ENCODE measurements at regions not wholly inside any gene's neighbourhood (a gene's known extent, or its start where the extent isn't known, plus 50 kb on each side); places are given as distances from the start of the nearest gene placed in this dataset.

DNA sequence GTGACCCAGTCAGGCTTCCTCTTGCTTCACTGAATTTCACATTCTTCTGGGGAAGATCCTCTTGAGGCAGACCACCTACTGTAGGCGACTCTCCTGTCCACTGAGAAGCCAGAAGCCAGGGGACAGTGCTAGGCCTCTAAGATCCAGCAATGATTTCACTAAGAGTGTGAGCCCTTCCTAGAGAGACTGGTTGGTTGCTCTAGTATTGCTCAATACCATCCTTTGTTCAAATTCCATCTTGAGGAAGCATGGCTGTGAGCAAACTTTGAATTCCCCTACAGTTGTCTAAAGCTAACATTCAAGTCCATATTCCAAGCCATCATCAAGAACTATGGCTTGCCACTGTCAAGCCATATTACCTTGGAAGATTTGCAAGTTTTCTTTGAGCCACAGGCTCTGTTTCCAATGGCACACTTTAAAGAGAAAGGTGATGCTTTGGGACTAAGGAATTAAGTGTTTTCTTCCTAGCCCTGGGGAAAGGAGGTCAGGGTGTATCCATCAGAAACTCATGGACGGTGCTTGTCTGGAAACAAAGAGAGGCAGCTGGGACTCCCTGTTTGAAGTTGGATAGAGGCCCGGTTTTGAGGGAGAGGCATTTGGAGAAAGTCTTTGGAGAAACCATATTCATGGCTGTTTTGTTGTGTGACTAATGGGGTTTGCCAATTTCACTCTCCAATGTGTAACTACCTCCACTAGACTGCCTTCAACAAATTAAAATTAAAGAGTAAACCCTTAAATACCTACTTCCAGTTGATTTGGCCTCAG is 1217.9 kb downstream of the VRK1 start:
- no peak for DNase-seq (ENCODE audit: low spot score)

- DNase-seq (ENCODE audit: low spot score) = no peak
These were observed 1218.7 kb downstream of the VRK1 start for GRCh38 chr14:98015921-98016320.

DNA sequence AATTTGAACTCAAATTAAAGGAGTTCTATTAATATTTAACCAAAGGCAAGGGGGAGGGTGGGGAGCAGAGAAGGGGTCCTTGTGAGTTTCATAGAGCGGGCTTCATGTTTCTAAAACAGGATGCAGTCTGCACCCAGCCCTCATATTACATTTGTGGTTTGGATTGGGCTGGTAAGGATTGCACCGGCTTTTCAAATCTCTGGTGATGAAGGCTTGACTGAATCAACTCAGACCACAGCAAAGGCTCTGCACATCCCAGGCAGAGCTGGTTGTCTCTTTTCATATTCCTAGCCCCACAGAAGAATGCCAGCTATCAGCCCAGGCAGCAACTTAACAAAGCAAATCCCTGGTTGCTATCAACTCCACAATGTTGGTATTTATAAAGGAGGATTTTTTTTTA is 1221.4 kb downstream of the VRK1 start:
- DNase-seq (ENCODE audit: low spot score) = peak; percentile 39

GRCh38 chr14:98022541-98023520 is 1225.6 kb downstream of the VRK1 start:
- no peak for DNase-seq (ENCODE audit: low spot score)

- DNase-seq (ENCODE audit: low spot score) = no peak
These were observed 1231.0 kb downstream of the VRK1 start for GRCh38 chr14:98028162-98028561.

DNA sequence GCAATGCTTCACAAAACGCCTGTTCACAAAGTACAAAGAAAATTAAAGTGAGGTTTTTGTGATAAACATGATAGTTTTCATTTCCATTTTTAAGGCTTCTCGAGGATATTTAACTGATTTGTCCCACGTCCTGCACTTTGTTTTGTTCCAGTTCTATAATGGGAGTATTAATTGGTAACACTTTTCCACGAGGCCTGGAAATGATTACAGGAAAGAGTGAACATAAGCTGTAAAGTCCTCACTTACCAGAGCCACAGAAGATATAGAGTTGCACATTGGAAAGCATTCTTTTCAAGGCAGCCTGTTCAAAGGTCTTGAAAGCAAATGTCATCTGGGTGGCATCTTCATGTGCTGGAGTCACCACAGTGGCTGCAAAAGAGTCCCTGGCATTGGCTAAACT is 1236.6 kb downstream of the BCL11B start:
- DNase-seq (ENCODE audit: low spot score) = no peak

DNA sequence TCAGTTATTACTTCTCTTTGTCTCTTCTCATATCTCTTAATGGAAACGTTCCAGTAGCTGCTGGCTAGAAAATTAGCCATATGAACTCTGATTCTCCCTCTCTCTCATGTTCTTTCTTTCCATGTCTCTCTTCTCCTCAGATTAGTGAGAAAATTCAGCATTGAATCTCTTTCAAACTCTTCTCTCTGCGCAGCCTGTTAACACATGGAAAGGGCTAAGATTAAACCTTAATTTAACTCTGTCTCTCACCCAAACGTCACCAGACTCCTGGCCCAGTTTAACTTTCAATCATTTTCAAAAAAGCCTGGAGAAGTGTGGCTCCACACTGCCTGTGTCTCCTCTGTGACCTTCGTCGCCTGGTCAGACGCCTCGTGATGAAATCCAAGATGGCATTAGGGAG is 1234.2 kb downstream of the BCL11B start:
- DNase-seq (ENCODE audit: low spot score) = no peak

DNA sequence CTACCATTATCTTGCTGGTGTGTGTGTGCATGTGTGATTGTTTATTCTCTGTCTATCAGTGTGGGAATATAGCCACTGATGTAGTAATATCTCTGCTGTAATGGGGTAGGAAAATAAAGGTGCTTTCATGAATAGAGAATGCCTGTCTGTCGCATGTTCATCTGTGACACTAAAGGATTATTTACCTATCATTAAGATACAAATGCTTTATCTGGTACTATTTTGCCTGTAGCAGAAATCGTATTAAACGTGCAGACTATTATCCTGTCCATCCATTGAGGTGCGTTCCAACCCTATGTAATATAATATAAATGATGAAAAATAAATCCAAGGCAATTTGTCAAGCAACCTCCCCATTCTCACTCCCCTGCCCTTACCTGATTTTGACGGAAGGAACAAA is 1215.1 kb downstream of the BCL11B start:
- DNase-seq (ENCODE audit: low spot score) = no peak

DNA sequence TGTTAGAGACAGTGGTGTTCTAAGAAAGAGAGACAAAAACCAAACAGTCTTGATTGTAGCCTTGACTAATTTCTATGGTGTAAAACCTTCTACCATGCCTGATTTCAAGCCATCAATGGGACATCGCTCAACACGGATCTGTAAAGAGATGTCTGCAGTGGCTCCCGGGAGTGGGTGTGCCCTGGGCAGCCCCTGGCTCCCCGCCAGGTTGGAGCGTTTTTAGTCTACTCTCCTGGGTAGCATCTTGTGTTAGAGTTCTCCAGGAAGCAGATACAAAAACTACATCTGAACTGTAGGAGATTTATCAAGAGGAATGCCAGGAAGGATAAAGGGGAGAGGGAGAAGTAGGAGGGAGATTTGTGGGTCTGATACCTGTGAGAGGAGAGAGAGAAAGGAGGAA is 1212.9 kb downstream of the BCL11B start:
- no peak for DNase-seq (ENCODE audit: low spot score)

GRCh38 chr14:98062083-98062482 is 1209.9 kb downstream of the BCL11B start:
- DNase-seq (ENCODE audit: low spot score) = no peak

- no peak for DNase-seq (ENCODE audit: low spot score)
These were observed 1202.3 kb downstream of the BCL11B start for GRCh38 chr14:98069712-98070171.

DNA sequence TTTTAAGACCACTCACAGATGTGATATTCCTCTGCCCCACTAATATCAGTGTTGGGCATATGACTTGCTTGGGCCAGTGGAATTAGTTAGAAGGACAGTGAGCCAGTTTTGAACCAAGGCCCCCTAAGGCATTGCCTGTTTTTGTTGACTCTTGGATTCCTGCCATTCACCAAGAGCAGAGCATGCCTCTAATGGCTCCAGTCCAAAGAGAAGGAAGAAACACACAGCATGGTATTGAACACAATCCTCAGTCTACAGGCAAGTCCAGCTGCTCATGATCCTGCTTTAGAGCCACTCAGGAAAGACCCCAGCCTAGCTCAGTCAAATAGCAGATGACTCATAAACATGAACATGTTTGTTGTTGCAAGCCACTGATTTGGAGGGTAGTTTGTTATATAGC is 1201.5 kb downstream of the BCL11B start:
- DNase-seq (ENCODE audit: low spot score) = no peak

DNA sequence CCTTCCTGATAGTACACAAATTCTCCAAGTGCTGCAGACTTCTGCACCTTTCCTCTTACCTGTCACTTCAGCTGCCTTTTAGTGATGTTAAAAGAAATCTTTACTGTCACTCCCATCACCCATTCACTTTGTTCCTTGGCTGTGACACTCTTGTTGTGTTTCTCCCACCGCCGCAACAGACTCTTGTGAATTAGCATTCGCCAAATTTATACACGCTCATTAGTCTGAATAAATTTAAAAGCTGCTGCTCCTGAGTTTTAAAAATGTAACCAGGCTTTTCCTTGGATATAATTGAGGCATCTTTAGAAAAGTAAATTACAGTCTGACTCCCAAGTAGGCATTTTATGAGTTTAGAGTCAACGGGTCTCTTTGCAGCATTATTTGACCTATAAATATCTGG is 1197.9 kb downstream of the BCL11B start:
- DNase-seq (ENCODE audit: low spot score) = no peak

DNA sequence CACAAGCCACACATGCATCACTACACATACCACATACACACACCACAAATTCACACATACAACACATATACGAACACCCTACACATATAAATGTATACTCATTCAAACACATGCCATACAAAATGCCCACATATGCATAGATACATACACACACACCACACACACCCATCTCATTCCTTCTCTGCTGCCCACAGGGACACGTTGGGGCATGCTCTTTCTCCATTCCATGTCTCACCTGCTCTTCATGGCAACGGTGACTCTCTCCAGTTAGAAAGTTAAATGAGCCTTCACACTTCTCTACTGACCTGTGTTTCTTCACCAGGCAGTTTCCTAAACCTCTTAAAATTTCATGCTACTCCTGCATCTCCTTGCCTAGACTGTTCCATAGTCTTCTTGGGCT is 1194.8 kb downstream of the BCL11B start:
- no peak for DNase-seq (ENCODE audit: low spot score)

- no peak for DNase-seq (ENCODE audit: low spot score)
These were observed 1189.2 kb downstream of the BCL11B start for GRCh38 chr14:98082833-98083232.

GRCh38 chr14:98085751-98086150 is 1186.2 kb downstream of the BCL11B start:
- no peak for DNase-seq (ENCODE audit: low spot score)

GRCh38 chr14:98093111-98093510 is 1178.9 kb downstream of the BCL11B start:
- no peak for DNase-seq (ENCODE audit: low spot score)

GRCh38 chr14:98099527-98099926 is 1172.5 kb downstream of the BCL11B start:
- DNase-seq (ENCODE audit: low spot score) = no peak

DNA sequence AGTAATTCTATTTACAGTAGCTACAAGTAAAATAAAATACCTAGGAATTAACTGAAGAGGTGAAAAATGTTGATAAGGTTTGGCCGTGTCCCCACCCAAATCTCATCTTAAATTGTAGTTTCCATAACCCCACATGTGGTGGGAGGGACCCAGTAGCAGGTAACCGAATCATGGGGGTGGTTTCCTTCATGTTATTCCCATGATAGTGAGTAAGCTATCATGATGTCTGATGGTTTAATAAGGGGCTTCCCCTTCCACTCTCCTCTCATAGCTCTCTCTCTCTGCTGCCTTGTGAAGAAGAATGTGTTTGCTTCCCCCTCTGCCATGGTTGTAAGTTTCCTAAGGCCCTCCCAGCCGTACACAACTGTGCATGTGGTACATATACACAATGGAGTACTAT is 1170.7 kb downstream of the BCL11B start:
- DNase-seq (ENCODE audit: low spot score) = no peak

DNA sequence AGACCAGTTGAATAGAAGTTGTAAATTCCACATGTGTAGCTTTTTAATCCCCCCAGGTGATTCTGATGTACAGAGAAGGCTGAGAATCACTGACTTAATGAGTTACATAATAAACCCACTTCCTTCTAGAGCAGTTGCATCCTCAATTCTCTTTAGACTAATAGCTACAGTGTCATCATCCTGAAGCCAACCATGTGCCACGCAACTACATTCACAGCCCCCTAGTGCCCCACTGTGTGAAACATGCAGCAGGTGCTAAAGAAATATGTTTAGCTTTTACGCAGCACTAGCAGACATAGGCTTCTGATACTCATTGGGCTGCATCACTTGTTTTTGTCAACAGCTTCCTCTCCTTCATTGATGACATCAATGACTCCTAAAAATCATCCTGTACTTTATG is 1168.3 kb downstream of the BCL11B start:
- DNase-seq (ENCODE audit: low spot score) = no peak

GRCh38 chr14:98109326-98109725 is 1162.7 kb downstream of the BCL11B start:
- DNase-seq (ENCODE audit: low spot score) = no peak

DNA sequence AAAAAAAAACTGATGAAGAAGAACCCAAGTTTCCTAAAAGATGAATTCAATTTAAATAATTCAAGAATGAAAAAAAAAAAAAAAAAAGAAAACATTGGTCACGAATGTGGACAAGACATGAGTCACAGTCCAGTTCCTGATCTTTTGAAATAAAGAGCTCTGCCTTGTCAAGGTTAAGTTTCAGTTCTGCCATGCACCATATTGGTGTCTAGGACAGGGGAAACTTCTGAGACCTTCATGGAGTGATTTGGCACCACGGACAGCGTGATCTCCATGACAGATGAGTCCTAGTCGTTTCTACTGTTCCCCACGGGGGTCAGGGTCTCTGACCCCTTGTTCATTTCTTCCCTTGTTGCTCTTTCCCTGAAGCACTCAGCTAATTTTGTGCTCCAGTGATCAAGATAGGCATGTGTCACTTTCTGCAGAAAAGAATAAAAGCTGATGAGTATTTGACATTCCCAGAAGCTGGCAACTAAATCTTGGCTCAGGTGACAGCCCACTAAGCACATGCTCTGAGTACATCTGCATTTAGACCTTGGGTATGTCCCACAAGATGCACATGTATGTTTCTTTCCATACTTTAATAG is 1159.7 kb downstream of the BCL11B start:
- no peak for DNase-seq (ENCODE audit: low spot score)

All from CD4-positive, alpha-beta T cell treated with Interleukin-15 for 4 hours (primary cell).